ENCODE measurements at regions not wholly inside any gene's neighbourhood (a gene's known extent, or its start where the extent isn't known, plus 50 kb on each side); places are given as distances from the start of the nearest gene placed in this dataset.

DNA sequence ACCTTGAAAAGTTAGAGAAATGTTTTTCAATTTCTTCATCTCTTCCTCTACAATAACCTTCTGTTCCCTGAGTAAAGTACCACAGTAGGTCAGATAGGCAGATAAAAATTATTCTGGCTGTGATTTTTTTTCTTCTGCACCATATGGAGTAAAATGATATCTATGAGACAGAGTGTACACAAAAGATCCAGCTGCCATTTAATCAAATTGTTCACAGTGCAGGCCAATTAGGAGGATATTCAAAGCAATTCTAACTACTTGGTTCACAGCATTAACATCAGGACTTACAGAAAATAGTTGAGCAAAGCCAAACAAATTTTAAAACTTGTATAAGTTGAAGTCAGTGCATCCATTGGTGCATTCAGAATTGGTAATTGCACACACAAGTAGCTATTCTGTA, 147.9 kb upstream of the LUZP2 start:
- no peak for TF ChIP-seq CTCF (IDR thresholded peaks at IDR 0.05)
- TF ChIP-seq ZFX (IDR thresholded peaks at IDR 0.05; ENCODE audit: borderline replicate concordance), result no peak
- no peak overlapping the region for H3K27ac ChIP-seq

- TF ChIP-seq ZFX (IDR thresholded peaks at IDR 0.05; ENCODE audit: borderline replicate concordance) (no peak), CTCF (IDR thresholded peaks at IDR 0.05) (no peak)
- H3K27ac ChIP-seq, result no peak overlapping the region
These were observed 145.7 kb upstream of the LUZP2 start for GRCh38 chr11:24351179-24351578.

GRCh38 chr11:24356501-24356900, 140.4 kb upstream of the LUZP2 start:
- no peak overlapping the region for H3K27ac ChIP-seq
- no peak for TF ChIP-seq ZFX (IDR thresholded peaks at IDR 0.05; ENCODE audit: borderline replicate concordance)
- TF ChIP-seq CTCF (IDR thresholded peaks at IDR 0.05), result no peak

DNA sequence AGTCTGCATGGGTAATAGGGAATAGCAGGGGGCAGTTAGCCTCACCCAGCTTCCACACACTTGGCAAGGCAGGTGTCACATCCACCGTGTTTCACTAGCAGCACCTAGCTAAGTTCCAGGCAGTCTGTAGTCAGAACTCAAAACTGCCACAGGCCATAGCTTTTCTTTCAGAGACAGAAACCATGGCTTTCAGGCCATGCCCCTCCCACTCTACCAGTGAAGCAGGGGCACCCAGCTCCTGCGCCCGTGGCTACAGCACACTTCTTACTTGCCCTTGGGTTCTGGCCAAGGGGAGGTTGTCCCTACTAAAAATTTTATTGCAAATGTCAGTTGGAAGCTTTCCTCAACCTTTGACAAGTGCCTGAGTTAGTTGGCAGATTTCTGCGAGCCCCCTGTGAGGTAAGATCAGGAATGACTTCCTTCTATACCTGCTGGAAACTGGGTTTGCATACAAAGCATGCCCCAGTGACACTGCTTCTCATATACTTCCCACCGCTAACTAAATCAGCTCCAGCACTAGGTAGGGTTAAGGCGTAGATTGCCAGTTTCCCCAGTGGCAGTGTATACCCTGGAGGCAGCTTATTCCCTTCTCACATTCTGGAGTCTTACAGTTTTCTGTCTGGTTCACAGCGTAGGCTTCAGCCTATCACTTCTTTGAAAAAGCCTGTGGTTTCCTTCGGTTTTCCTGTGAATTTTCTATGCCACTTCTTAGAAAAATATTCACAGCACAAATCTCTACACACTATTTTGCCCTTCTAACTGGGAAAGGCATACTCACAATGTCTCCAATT, 139.0 kb upstream of the LUZP2 start:
- TF ChIP-seq ZFX (IDR thresholded peaks at IDR 0.05; ENCODE audit: borderline replicate concordance) (no peak), CTCF (IDR thresholded peaks at IDR 0.05) (no peak)
- H3K27ac ChIP-seq, result no peak overlapping the region

DNA sequence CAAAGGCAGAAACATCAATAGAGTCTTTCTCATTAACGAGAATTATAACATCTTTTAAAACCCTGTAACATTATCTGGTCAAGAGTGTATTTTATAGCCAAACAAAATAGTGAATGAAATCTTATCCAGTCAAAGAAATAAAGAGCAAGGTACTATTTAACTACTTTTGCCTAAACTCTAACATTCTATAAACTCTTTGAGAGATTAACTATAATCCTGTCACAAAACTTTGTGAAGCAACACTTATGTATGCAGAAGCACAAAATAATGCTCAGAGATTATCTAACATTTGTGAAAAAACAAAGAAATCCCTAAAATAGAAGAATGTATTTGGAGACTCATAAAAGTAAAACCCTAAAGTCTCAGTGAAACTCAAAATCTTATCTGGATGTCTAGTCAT, 124.4 kb upstream of the LUZP2 start:
- TF ChIP-seq CTCF (IDR thresholded peaks at IDR 0.05), result no peak
- no peak for TF ChIP-seq ZFX (IDR thresholded peaks at IDR 0.05; ENCODE audit: borderline replicate concordance)
- no peak overlapping the region for H3K27ac ChIP-seq

- TF ChIP-seq CTCF (IDR thresholded peaks at IDR 0.05), result no peak
- TF ChIP-seq ZFX (IDR thresholded peaks at IDR 0.05; ENCODE audit: borderline replicate concordance), result no peak
- no peak overlapping the region for H3K27ac ChIP-seq
These were observed 123.3 kb upstream of the LUZP2 start for GRCh38 chr11:24373516-24373915.

DNA sequence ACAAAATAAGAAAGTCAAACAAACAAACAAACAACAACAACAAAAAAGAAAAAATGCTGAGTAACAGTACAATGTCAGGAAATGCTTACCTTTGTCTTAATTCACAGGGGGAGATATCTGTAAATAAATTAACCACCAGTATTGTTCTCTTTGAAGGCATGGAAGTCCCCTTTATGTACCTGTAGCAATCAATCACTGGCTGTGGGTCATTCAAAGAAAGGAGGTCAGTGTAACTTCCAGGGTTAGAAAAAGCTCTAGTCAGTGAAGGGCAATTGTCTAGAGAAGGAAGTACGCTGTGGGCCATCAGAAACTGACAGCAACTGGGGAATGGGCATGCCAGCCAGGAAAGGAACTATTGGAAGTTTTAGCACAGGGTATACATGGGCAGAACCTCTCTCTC, 121.5 kb upstream of the LUZP2 start:
- no peak overlapping the region for H3K27ac ChIP-seq
- no peak for TF ChIP-seq ZFX (IDR thresholded peaks at IDR 0.05; ENCODE audit: borderline replicate concordance)
- TF ChIP-seq CTCF (IDR thresholded peaks at IDR 0.05), result no peak
